Gastroesophageal sphincter (tissue), 4 donors: ENCODE measurements at regions not wholly inside any gene's neighbourhood (a gene's known extent, or its start where the extent isn't known, plus 50 kb on each side); places are given as distances from the start of the nearest gene placed in this dataset.

Experiments used
- ATAC-seq: fragments of 150-250 bp; one replicate; pipeline ENCODE4 v1.9.1; 2016; ENCODE audit warnings: mild to moderate bottlenecking, moderate library complexity
- H3K27ac ChIP-seq, 4 donors: fragments of 200-600 bp; sonication (generic) in 3 of 4; 1 replicate in 3 of 4; 2 replicates in 1 of 4; pipeline ENCODE4 v1.5.1; 2016 to 2019
- H3K27me3 ChIP-seq: fragments of 200-600 bp; sonication (generic); one replicate; pipeline ENCODE4 v1.5.1; 2019
- H3K36me3 ChIP-seq, 2 donors: fragments of 200-600 bp; sonication (generic); one replicate each; pipeline ENCODE4 v1.5.1; 2019; ENCODE audit warnings: control low read depth in 1 of 2
- H3K4me1 ChIP-seq, 3 donors: fragments of 200-600 bp; sonication (generic); 1 replicate in 2 of 3; 2 replicates in 1 of 3; pipeline ENCODE4 v1.5.1; 2016 to 2019; ENCODE audit warnings: control low read depth in 2 of 3
- H3K4me3 ChIP-seq, 2 donors: fragments of 200-600 bp; sonication (generic); one replicate each; pipeline ENCODE4 v1.5.1; 2019; ENCODE audit warnings: mild to moderate bottlenecking in 1 of 2, moderate library complexity in 1 of 2
- H3K9me3 ChIP-seq, 3 donors: fragments of 200-600 bp; sonication (generic); one replicate each; pipeline ENCODE4 v1.5.1; 2017 to 2019; ENCODE audit warnings: control low read depth in 2 of 3
- CTCF ChIP-seq, 4 experiments: fragments of 200-600 bp in 2 of 4; fragments of 450-650 bp in 2 of 4; sonication (generic) in 1 of 4; IDR thresholded peaks; one replicate each; pipeline ENCODE4 v1.5.1; 2017 to 2019; ENCODE audit warnings: antibody characterized with exemption in 4 of 4, mild to moderate bottlenecking in 2 of 4, moderate library complexity in 2 of 4
- EP300 ChIP-seq: sonication (generic); formaldehyde crosslinking; IDR thresholded peaks from one replicate; pipeline ENCODE4 v1.6.1; 2017; ENCODE audit warnings: antibody characterized with exemption, mild to moderate bottlenecking
- POLR2A ChIP-seq, 2 donors: fragments of 450-650 bp; IDR thresholded peaks; one replicate each; pipeline ENCODE4 v1.6.1; 2017; ENCODE audit warnings: antibody characterized with exemption in 2 of 2, mild to moderate bottlenecking in 2 of 2, moderate library complexity in 1 of 2
- POLR2AphosphoS5 ChIP-seq: sonication (generic); formaldehyde crosslinking; IDR thresholded peaks from one replicate; pipeline ENCODE4 v1.6.1; 2017; ENCODE audit warnings: antibody characterized with exemption
- WGBS, 2 donors: methylation state at CpG; one replicate each; pipeline ENCODE4 v1.1.5; 2018; ENCODE audit warnings: low coverage in 1 of 2; 5-methylcytosine and 5-hydroxymethylcytosine counted together

- Histone ChIP-seq H3K4me1 (peaks cover 0 to 88% (median 39%) of the 10 kb centered on the region in 3 donors), H3K9me3 (no peaks in the 10 kb centered on the region), H3K4me3 (no peak overlapping the region), H3K27ac (peak overlapping the region in 1 of 4 donors; percentile 5), H3K36me3 (no peaks in the 10 kb centered on the region), H3K27me3 (no peaks in the 10 kb centered on the region)
- TF ChIP-seq CTCF (IDR thresholded peaks at IDR 0.05) (no peak), POLR2AphosphoS5 (peak; percentile 12)
- ATAC-seq = no peak
- 67 to 71% methylated on average over 6 to 8 of the region's 12 CpGs for WGBS, 2 donors
These were observed 182.1 kb downstream of the ETS2 start for GRCh38 chr21:38987633-38988508.

GRCh38 chr21:38986806-38987632 lies 181.3 kb downstream of the ETS2 start:
- H3K27ac ChIP-seq = peak overlapping the region in 1 of 4 donors; percentile 5
- H3K4me1 ChIP-seq = peaks cover 0 to 80% (median 32%) of the 10 kb centered on the region in 3 donors
- 73 to 94% methylated on average over 6 of the region's 13 CpGs for WGBS, 2 donors

GRCh38 chr21:38986406-38986805 lies 180.7 kb downstream of the ETS2 start:
- TF ChIP-seq EP300 (no peak), POLR2AphosphoS5 (no peak), CTCF (IDR thresholded peaks at IDR 0.05) (no peak), POLR2A (IDR thresholded peaks at IDR 0.05) (no peak)
- H3K27ac ChIP-seq = no peak overlapping the region
- H3K4me3 ChIP-seq = no peak overlapping the region
- no peaks in the 10 kb centered on the region for H3K27me3 ChIP-seq
- WGBS, 2 donors = 97 to 100% methylated on average over 5 of the region's 5 CpGs
- peaks cover 0 to 74% (median 32%) of the 10 kb centered on the region in 3 donors for H3K4me1 ChIP-seq
- H3K9me3 ChIP-seq = no peaks in the 10 kb centered on the region
- H3K36me3 ChIP-seq = no peaks in the 10 kb centered on the region
- no peak for ATAC-seq

More at GRCh38 chr21:38986806-38987632, 181.3 kb downstream of the ETS2 start:
- Histone ChIP-seq H3K27me3 (no peaks in the 10 kb centered on the region), H3K4me3 (no peak overlapping the region), H3K36me3 (no peaks in the 10 kb centered on the region), H3K9me3 (no peaks in the 10 kb centered on the region)
- TF ChIP-seq EP300 = no peak
- TF ChIP-seq POLR2A (IDR thresholded peaks at IDR 0.05) = no peak
- TF ChIP-seq CTCF (IDR thresholded peaks at IDR 0.05) = no peak
- TF ChIP-seq POLR2AphosphoS5 = no peak
- no peak for ATAC-seq

- no peaks in the 10 kb centered on the region for H3K36me3 ChIP-seq
- peak; percentile 86 for TF ChIP-seq POLR2AphosphoS5
- TF ChIP-seq POLR2A (IDR thresholded peaks at IDR 0.05) = no peak
- TF ChIP-seq EP300 = no peak
- H3K27ac ChIP-seq = peak overlapping the region in 3 of 4 donors; percentile 73 to 76 (median 75)
- peaks cover 0 to 67% (median 32%) of the 10 kb centered on the region in 3 donors for H3K4me1 ChIP-seq
- WGBS, 2 donors = 28 to 38% methylated on average over 8 to 13 of the region's 18 CpGs
- ATAC-seq = peak; percentile 73
- no peaks in the 10 kb centered on the region for H3K9me3 ChIP-seq
- H3K27me3 ChIP-seq = no peaks in the 10 kb centered on the region
- no peak overlapping the region for H3K4me3 ChIP-seq
These were observed 180.0 kb downstream of the ETS2 start for GRCh38 chr21:38985568-38986378.
